Immature natural killer cell (primary cell): ENCODE measurements at regions not wholly inside any gene's neighbourhood (a gene's known extent, or its start where the extent isn't known, plus 50 kb on each side); places are given as distances from the start of the nearest gene placed in this dataset.

Experiments used
- DNase-seq, 3 donors: peaks; one replicate each; pipeline ENCODE4 v3.0.0; 2022; ENCODE audit warnings: mixed read lengths in 1 of 3
- H3K27ac Mint-ChIP-seq, 6 donors: one replicate each; pipeline ENCODE4 v1.8.0; 2020; ENCODE audit warnings: mixed read lengths in 6 of 6, mild to moderate bottlenecking in 5 of 6, inconsistent platforms in 4 of 6, moderate library complexity in 3 of 6
- H3K27me3 Mint-ChIP-seq, 3 donors: one replicate each; pipeline ENCODE4 v1.8.0; 2020 to 2021; ENCODE audit warnings: low read depth in 3 of 3, mild to moderate bottlenecking in 3 of 3, mixed read lengths in 3 of 3, moderate library complexity in 3 of 3, inconsistent platforms in 1 of 3
- H3K36me3 Mint-ChIP-seq, 3 donors: one replicate each; pipeline ENCODE4 v1.8.0; 2020; ENCODE audit warnings: mixed read lengths in 3 of 3, inconsistent platforms in 2 of 3, mild to moderate bottlenecking in 2 of 3
- H3K4me1 Mint-ChIP-seq, 2 donors: one replicate each; pipeline ENCODE4 v1.8.0; 2020; ENCODE audit warnings: inconsistent platforms in 2 of 2, mild to moderate bottlenecking in 2 of 2, mixed read lengths in 2 of 2, moderate library complexity in 1 of 2
- H3K4me3 Mint-ChIP-seq, 5 donors: one replicate each; pipeline ENCODE4 v1.8.0; 2020; ENCODE audit warnings: mild to moderate bottlenecking in 5 of 5, mixed read lengths in 5 of 5, inconsistent platforms in 3 of 5, moderate library complexity in 3 of 5
- H3K9me3 Mint-ChIP-seq, 6 donors: one replicate each; pipeline ENCODE4 v1.8.0; 2020; ENCODE audit warnings: mild to moderate bottlenecking in 6 of 6, mixed read lengths in 6 of 6, inconsistent platforms in 4 of 6, moderate library complexity in 3 of 6

DNA sequence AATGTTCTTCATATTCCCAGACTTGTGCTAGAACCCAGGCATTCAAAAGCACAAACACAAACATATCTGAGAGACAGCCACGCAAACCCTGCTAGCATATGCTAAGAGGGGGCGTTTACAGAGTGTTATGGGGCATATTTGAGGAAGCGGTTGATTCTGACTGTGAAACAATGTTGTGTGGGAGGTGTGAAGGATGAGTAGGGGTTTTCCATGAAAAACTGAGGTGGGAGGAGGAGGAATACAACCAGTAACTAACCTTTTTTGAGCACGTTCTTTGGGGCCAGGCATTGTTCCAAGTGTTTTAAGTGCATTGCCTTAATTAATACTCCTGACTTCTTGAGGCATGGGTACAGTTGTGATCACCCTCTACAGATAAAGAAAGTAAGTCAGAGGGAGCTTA lies 499.5 kb downstream of the AACS start:
- H3K27ac Mint-ChIP-seq: no peak overlapping the region
- peaks cover 0 to 1% (median 0%) of the 10 kb centered on the region in 3 donors for H3K27me3 Mint-ChIP-seq

GRCh38 chr12:125567581-125567980 lies 502.3 kb downstream of the AACS start:
- Mint-ChIP-seq H3K36me3 (no peaks in the 10 kb centered on the region), H3K27ac (no peak overlapping the region), H3K4me3 (no peak overlapping the region), H3K4me1 (no peaks in the 10 kb centered on the region), H3K9me3 (peaks cover 0 to 5% (median 0%) of the 10 kb centered on the region in 6 donors), H3K27me3 (no peaks in the 10 kb centered on the region)
- DNase-seq: no peak

More for the DNA sequence above, 499.5 kb downstream of the AACS start:
- Mint-ChIP-seq H3K4me1 (no peaks in the 10 kb centered on the region), H3K9me3 (peaks cover 0 to 9% (median under 1%) of the 10 kb centered on the region in 6 donors), H3K4me3 (no peak overlapping the region), H3K36me3 (no peaks in the 10 kb centered on the region)
- DNase-seq: no peak

DNA sequence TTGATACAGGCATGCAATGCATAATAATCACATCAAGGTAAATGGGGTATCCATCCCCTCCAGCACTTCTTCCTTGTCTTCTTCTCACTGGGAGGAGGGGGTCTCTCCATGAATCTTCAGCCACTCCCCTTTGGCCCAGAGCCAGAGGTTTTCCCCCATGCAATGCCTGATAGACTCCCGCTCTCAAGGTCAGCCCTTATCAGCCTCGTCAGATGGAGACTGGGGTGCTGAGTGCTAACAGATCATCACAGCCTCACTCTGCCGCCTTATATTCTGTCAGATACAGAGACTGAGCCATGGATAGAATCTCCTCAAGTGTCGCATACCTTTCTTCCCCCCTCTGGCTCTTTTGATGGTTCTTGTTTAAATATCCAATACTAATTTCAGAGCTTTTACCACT lies 503.1 kb downstream of the AACS start:
- Mint-ChIP-seq H3K4me3 (no peak overlapping the region), H3K27ac (no peak overlapping the region), H3K9me3 (peaks cover 0 to 5% (median 0%) of the 10 kb centered on the region in 6 donors), H3K36me3 (no peaks in the 10 kb centered on the region), H3K27me3 (no peaks in the 10 kb centered on the region), H3K4me1 (no peaks in the 10 kb centered on the region)
- no peak for DNase-seq

DNA sequence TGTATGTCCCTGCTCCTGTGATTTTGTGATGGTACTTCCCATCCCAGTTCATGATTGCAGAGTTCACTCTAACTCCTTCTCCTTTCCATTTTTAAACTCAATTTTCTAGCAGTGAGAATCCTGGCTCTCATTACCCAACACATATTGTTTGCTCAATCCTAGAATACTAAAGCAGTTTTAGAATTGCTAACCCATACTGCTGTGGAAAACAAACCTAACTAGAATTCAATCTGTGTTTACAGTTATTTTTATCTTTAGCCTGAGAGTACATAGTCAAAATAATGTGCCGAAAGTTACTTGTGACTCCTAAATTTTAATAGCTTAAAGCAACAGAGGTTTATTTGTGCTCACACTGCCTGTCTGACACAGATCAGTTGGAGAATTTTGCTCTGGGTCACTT lies 508.0 kb downstream of the AACS start:
- H3K4me3 Mint-ChIP-seq: no peak overlapping the region
- DNase-seq: no peak
- H3K9me3 Mint-ChIP-seq: peaks cover 0 to 15% (median 5%) of the 10 kb centered on the region in 6 donors
- no peaks in the 10 kb centered on the region for H3K27me3 Mint-ChIP-seq
- H3K4me1 Mint-ChIP-seq: no peaks in the 10 kb centered on the region
- no peak overlapping the region for H3K27ac Mint-ChIP-seq
- H3K36me3 Mint-ChIP-seq: no peaks in the 10 kb centered on the region

DNA sequence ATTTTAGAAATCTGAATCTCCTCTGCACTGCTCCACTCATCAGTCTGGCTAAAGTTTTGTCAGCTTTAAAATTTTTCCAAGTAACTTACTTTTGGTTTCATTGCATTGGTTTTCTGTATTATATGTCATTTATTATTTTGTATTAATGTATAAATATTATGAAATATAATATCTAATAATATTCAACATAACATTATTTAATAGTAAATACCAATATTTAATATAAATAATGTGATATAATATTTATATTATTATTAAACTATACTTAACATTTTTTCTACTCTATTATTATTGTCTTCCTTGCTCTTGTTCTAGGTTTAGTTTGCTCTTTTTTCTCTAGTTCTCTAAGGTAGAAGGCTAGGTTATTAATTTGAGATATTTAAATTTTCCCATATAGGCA lies 512.1 kb downstream of the AACS start:
- Mint-ChIP-seq H3K36me3 (peaks cover 0 to 4% (median 0%) of the 10 kb centered on the region in 3 donors), H3K9me3 (peaks cover 3 to 36% (median 12%) of the 10 kb centered on the region in 6 donors), H3K27ac (no peak overlapping the region), H3K27me3 (peaks cover 0 to 2% (median 0%) of the 10 kb centered on the region in 3 donors), H3K4me3 (no peak overlapping the region), H3K4me1 (no peaks in the 10 kb centered on the region)
- DNase-seq: no peak

DNA sequence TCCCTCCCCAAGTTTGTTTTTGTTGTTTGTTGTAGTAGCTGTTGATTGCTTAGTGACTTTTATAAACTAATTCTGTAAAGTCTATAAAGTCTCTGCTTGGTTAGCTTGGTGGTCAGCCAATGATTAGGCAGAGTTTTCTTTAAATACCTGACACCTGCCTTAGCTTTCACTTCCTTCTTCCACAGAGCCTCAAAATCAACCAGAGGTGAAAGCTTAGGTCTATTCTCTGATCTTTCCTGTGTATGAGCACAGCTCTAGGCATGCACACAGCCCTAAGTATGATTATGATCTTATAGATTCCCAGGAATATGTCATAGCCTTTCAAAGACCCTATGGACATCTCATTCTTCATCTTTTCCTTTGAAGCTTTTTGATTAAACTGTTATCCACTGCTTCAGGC lies 514.7 kb downstream of the AACS start:
- H3K27me3 Mint-ChIP-seq: peaks cover 2 to 4% (median 3%) of the 10 kb centered on the region in 3 donors
- no peak overlapping the region for H3K4me3 Mint-ChIP-seq

DNA sequence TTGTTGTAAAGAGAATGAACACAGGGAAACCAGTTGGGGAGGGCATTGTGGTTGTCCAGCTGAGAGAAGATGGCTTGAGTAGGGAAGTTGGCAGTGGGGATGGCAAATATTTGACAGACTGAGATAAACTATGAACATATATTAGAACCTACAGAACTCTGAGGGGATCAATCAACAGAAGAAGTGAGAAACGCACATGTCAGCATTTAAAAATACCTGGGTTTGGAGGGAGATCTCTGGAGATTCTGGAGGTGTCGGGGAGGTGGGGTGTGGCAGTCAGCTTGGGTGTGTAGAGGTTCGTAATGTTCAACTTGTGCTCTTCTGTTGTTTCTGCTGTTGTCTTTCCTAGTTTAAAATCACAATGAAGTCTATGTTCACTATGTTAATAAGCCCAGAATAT lies 517.8 kb downstream of the AACS start:
- Mint-ChIP-seq H3K9me3 (peaks cover 4 to 24% (median 11%) of the 10 kb centered on the region in 6 donors), H3K27ac (no peak overlapping the region), H3K27me3 (peaks cover 2 to 4% (median 3%) of the 10 kb centered on the region in 3 donors), H3K4me1 (no peaks in the 10 kb centered on the region), H3K4me3 (no peak overlapping the region), H3K36me3 (peaks cover 0 to 4% (median 0%) of the 10 kb centered on the region in 3 donors)
- no peak for DNase-seq

More for the DNA sequence above, 514.7 kb downstream of the AACS start:
- Mint-ChIP-seq H3K9me3 (peaks cover 3 to 36% (median 14%) of the 10 kb centered on the region in 6 donors), H3K36me3 (peaks cover 0 to 4% (median 0%) of the 10 kb centered on the region in 3 donors), H3K4me1 (no peaks in the 10 kb centered on the region), H3K27ac (no peak overlapping the region)
- no peak for DNase-seq

DNA sequence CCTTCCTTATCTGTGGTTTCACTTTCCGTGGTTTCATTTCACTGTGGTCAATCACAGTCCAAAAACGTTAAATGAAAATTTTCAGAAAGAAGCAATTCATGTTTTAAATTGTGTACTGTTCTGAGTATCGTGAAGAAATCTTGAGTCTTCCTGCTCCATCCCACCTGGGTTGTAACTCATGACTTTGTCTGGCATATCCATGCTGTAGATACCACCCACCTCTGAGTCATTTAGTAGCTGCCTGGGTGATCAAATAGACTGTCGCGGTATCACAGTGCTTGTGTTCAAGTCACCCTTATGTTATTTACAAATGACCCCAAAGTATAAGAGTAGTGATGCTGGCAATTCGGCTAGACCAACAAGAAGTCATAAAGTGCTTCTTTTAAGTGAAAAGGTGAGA lies 521.2 kb downstream of the AACS start:
- Mint-ChIP-seq H3K4me1 (no peaks in the 10 kb centered on the region), H3K36me3 (no peaks in the 10 kb centered on the region), H3K9me3 (peaks cover 1 to 6% (median 3%) of the 10 kb centered on the region in 6 donors), H3K27ac (no peak overlapping the region), H3K27me3 (peaks cover 2 to 4% (median 3%) of the 10 kb centered on the region in 3 donors), H3K4me3 (no peak overlapping the region)
- no peak for DNase-seq

DNA sequence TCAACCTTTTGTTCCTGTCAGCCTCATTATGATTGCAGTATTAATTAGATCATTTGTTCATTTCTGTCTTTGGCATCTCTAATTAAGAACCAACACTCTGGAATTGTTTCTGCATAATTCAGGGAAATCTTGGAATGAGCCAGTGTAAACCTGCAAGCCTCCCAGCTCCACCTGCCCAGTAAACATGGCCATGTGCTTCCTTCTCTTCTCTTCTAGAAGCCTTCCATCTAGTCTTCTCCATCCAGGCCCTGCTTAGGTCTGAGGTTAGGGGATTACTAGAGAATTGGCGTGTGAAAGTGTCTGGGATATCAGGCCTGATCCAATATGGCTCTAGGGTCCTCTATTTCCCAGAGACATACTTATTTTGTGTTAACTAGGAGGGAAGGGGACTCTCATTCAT lies 528.0 kb downstream of the AACS start:
- no peaks in the 10 kb centered on the region for H3K36me3 Mint-ChIP-seq
- peaks cover 0 to 2% (median 2%) of the 10 kb centered on the region in 3 donors for H3K27me3 Mint-ChIP-seq
- H3K27ac Mint-ChIP-seq: no peak overlapping the region
- peaks cover 0 to 15% (median 3%) of the 10 kb centered on the region in 6 donors for H3K9me3 Mint-ChIP-seq
- H3K4me3 Mint-ChIP-seq: no peak overlapping the region
- H3K4me1 Mint-ChIP-seq: no peaks in the 10 kb centered on the region
- no peak for DNase-seq

DNA sequence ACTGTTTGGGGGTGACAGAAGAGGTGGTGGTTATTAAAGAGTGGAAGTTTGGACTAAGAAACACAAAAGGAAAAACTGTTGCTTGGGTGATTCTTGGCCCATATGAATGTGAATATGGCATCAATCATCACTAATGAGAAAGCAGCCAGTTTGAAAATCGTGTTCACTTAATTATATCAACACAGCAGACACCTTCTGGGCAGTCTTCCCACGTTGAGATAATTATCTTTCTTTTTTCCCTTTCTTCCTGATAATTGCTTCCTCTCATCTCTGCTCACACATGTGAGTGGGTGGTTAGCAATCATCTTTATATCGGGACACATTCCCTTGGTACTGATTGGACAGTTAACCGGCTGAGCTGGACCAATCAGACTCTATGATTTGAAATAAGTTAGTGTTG lies 539.7 kb downstream of the AACS start:
- Mint-ChIP-seq H3K36me3 (no peaks in the 10 kb centered on the region), H3K4me1 (no peaks in the 10 kb centered on the region), H3K27ac (no peak overlapping the region), H3K9me3 (peaks cover 0 to 5% (median 2%) of the 10 kb centered on the region in 6 donors), H3K27me3 (peaks cover 0 to 3% (median 1%) of the 10 kb centered on the region in 3 donors), H3K4me3 (no peak overlapping the region)
- no peak for DNase-seq

- Mint-ChIP-seq H3K4me1 (no peaks in the 10 kb centered on the region), H3K36me3 (no peaks in the 10 kb centered on the region), H3K27ac (no peak overlapping the region), H3K9me3 (peaks cover 0 to 3% (median 0%) of the 10 kb centered on the region in 6 donors), H3K4me3 (no peak overlapping the region), H3K27me3 (peaks cover 0 to 3% (median 1%) of the 10 kb centered on the region in 3 donors)
- DNase-seq: no peak
Measured at GRCh38 chr12:125606312-125606711, 541.1 kb downstream of the AACS start.

GRCh38 chr12:125610292-125610691 lies 545.1 kb downstream of the AACS start:
- Mint-ChIP-seq H3K4me3 (no peak overlapping the region), H3K4me1 (no peaks in the 10 kb centered on the region), H3K27ac (no peak overlapping the region), H3K27me3 (peaks cover 0 to 3% (median 0%) of the 10 kb centered on the region in 3 donors), H3K9me3 (peaks cover 0 to 3% (median 0%) of the 10 kb centered on the region in 6 donors), H3K36me3 (no peaks in the 10 kb centered on the region)
- DNase-seq: no peak

GRCh38 chr12:125610971-125611370 lies 545.7 kb downstream of the AACS start:
- Mint-ChIP-seq H3K27ac (no peak overlapping the region), H3K4me3 (no peak overlapping the region), H3K27me3 (peaks cover 0 to 3% (median 0%) of the 10 kb centered on the region in 3 donors), H3K9me3 (peaks cover 0 to 3% (median 0%) of the 10 kb centered on the region in 6 donors), H3K36me3 (no peaks in the 10 kb centered on the region), H3K4me1 (no peaks in the 10 kb centered on the region)
- DNase-seq: no peak

GRCh38 chr12:125614058-125614457 lies 548.8 kb downstream of the AACS start:
- DNase-seq: no peak
- no peaks in the 10 kb centered on the region for H3K36me3 Mint-ChIP-seq
- no peak overlapping the region for H3K4me3 Mint-ChIP-seq
- H3K4me1 Mint-ChIP-seq: no peaks in the 10 kb centered on the region
- H3K27ac Mint-ChIP-seq: no peak overlapping the region
- H3K9me3 Mint-ChIP-seq: peaks cover 0 to 3% (median 0%) of the 10 kb centered on the region in 6 donors
- H3K27me3 Mint-ChIP-seq: peaks cover 0 to 3% (median 0%) of the 10 kb centered on the region in 3 donors

DNA sequence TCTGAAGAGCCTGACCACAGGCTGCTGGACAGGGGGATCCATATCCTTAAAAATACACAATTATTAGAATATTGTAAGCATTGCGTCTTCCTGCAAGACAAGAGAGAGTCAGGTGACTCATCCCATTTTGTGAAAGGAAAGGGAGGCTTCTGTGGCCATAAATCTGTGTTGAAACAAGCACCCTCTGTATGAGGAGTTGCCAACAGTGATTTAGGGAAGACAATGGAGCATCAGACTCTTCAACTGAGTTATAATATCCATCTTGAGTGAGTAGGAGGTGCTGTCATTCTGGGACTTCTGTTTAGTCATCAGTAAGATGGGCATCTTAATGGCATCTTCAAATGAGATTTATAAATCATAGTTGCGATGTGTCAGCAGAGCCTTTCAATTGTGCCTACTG lies 554.5 kb downstream of the AACS start:
- H3K27me3 Mint-ChIP-seq: peaks cover 0 to 2% (median 0%) of the 10 kb centered on the region in 3 donors
- H3K9me3 Mint-ChIP-seq: peaks cover 0 to 3% (median 0%) of the 10 kb centered on the region in 6 donors
- no peak overlapping the region for H3K4me3 Mint-ChIP-seq
- H3K4me1 Mint-ChIP-seq: no peaks in the 10 kb centered on the region
- DNase-seq: no peak
- H3K36me3 Mint-ChIP-seq: no peaks in the 10 kb centered on the region
- no peak overlapping the region for H3K27ac Mint-ChIP-seq
